K562 (cell line): ENCODE measurements at regions not wholly inside any gene's neighbourhood (a gene's known extent, or its start where the extent isn't known, plus 50 kb on each side); places are given as distances from the start of the nearest gene placed in this dataset.

ENCODE experiments used
- ATAC-seq: fragments of 200-7000 bp; cut with Tn5 transposase; 3 replicates; pipeline ENCODE4 v1.9.1; 2020; ENCODE audit warnings: moderate library complexity
- BruUV-seq: library from RNA; stranded (reverse); fragments of 400-500 nt; replicated peaks from 2 replicates; lab custom pipeline; 2021; lab: Mats Ljungman, UMichigan
- CTCF ChIA-PET: fragments of 300-600 bp; formaldehyde crosslinking; extraction: SDS; loops from one replicate; lab custom pipeline; 2021; ENCODE audit warnings: low intra/inter-chr PET ratio; lab: Yijun Ruan, JAX
- POLR2A ChIA-PET: fragments of 300-600, 350-650 bp; sonication (Branson Sonifier 250); formaldehyde crosslinking; extraction: SDS; loops from one replicate; lab custom pipeline; 2021; ENCODE audit warnings: antibody characterized with exemption, inconsistent platforms; lab: Yijun Ruan, JAX
- DNase-seq, 4 experiments: peaks; one replicate each; pipeline versions ENCODE4 v3.0.0 to v3.0.0-alpha.2; 2011 to 2018; ENCODE audit warnings: low spot score in 3 of 4, mixed read lengths in 3 of 4; ENCODE audit errors: extremely low read depth in 1 of 4
- FAIRE-seq: peaks from 2 replicates; lab custom pipeline; 2011; peaks lifted over from hg19 to GRCh38; lab: Jason Lieb, UNC
- H2AFZ ChIP-seq: 2 replicates; pipeline ENCODE4 v1.6.0; 2011; ENCODE audit warnings: low read depth, low read length, control low read depth, inconsistent platforms
- H3K27ac ChIP-seq: fragments of 200-600 bp; 3 replicates; pipeline ENCODE4 v1.8.0; 2011; ENCODE audit warnings: low read depth, mild to moderate bottlenecking, control low read depth, inconsistent platforms, low read length, moderate library complexity, mixed read lengths; ENCODE audit errors: extremely low read depth
- H3K27me3 ChIP-seq, 2 experiments: fragments of 300-600 bp in 1 of 2; 2 replicates in 1 of 2; 3 replicates in 1 of 2; pipeline versions ENCODE4 v1.6.0 to v1.8.0; 2011; ENCODE audit warnings: inconsistent platforms in 2 of 2, low read length in 2 of 2, mild to moderate bottlenecking in 1 of 2, mixed read lengths in 1 of 2, moderate library complexity in 1 of 2; ENCODE audit not compliant: control insufficient read depth in 2 of 2, insufficient read depth in 2 of 2
- H3K36me3 ChIP-seq: fragments of 300-600 bp; 3 replicates; pipeline ENCODE4 v1.8.0; 2011; ENCODE audit warnings: mild to moderate bottlenecking, low read length, inconsistent platforms; ENCODE audit not compliant: control insufficient read depth, insufficient read depth
- H3K4me1 ChIP-seq, 2 experiments: fragments of 200-600 bp in 1 of 2; replicated peaks in 1 of 2; 2 replicates in 1 of 2; 3 replicates in 1 of 2; pipeline versions ENCODE4 v1.5.1 to v1.8.0; 2011; ENCODE audit warnings: inconsistent platforms in 2 of 2, low read length in 2 of 2, mild to moderate bottlenecking in 1 of 2, mixed read lengths in 1 of 2, moderate library complexity in 1 of 2; ENCODE audit not compliant: control insufficient read depth in 2 of 2, insufficient read depth in 2 of 2
- H3K4me2 ChIP-seq: 2 replicates; pipeline ENCODE4 v1.6.1; 2011; ENCODE audit warnings: low read length, control low read depth, inconsistent platforms, mixed read lengths; ENCODE audit not compliant: insufficient read depth
- H3K4me3 ChIP-seq: fragments of 200-600 bp; sonication (generic), shearing (Covaris generic); 2 replicates; pipeline ENCODE4 v1.5.1; 2016; ENCODE audit warnings: control low read depth, inconsistent platforms
- H3K79me2 ChIP-seq: fragments of 200-600 bp; 3 replicates; pipeline ENCODE4 v1.8.0; 2011; ENCODE audit warnings: low read length, inconsistent platforms; ENCODE audit not compliant: control insufficient read depth, insufficient read depth
- H3K9ac ChIP-seq, 2 experiments: 2 replicates each; pipeline versions ENCODE4 v1.6.0 to v1.6.1; 2011; ENCODE audit warnings: low read depth in 2 of 2, low read length in 2 of 2, control low read depth in 1 of 2, inconsistent platforms in 1 of 2, mild to moderate bottlenecking in 1 of 2, mixed read lengths in 1 of 2; ENCODE audit not compliant: insufficient read depth in 1 of 2
- H3K9me1 ChIP-seq: one replicate; pipeline ENCODE4 v1.6.0; 2011; ENCODE audit warnings: inconsistent platforms, mild to moderate bottlenecking, low read length, moderate library complexity; ENCODE audit not compliant: control insufficient read depth, insufficient read depth
- H3K9me3 ChIP-seq: replicated peaks from 2 replicates; pipeline ENCODE4 v1.5.1; 2011; ENCODE audit warnings: low read depth, low read length, inconsistent platforms; ENCODE audit not compliant: control insufficient read depth, insufficient read depth
- H4K20me1 ChIP-seq: replicated peaks from 2 replicates; pipeline ENCODE4 v1.6.1; 2011; ENCODE audit warnings: low read length, inconsistent platforms, mixed read lengths; ENCODE audit not compliant: control insufficient read depth, insufficient read depth
- BRD4 ChIP-seq: fragments of 200-600 bp; sonication (generic); IDR thresholded peaks from 2 replicates; pipeline ENCODE4 v1.6.1; 2017; ENCODE audit warnings: inconsistent platforms
- EP300 ChIP-seq: IDR thresholded peaks from 2 replicates; pipeline ENCODE4 v1.6.1; 2012; ENCODE audit warnings: low read length, improper control_type of control experiment
- HNRNPL ChIP-seq: fragments of 200-400 bp; formaldehyde crosslinking; IDR thresholded peaks from 2 replicates; pipeline ENCODE4 v1.6.1; 2017; ENCODE audit warnings: low read depth, mild to moderate bottlenecking, low read length
- MCM3 ChIP-seq: fragments of 450-650 bp; IDR thresholded peaks from 2 replicates; pipeline ENCODE4 v1.6.1; 2016
- NEUROD1 ChIP-seq: fragments of 150-350 bp; IDR thresholded peaks from 2 replicates; pipeline ENCODE4 v1.6.1; 2014; ENCODE audit warnings: borderline replicate concordance, low read length, low read depth; ENCODE audit not compliant: partially characterized antibody
- RAD51 ChIP-seq: fragments of 450-650 bp; IDR thresholded peaks from 2 replicates; pipeline ENCODE4 v1.7.1; 2016; ENCODE audit warnings: low read depth, mild to moderate bottlenecking, borderline replicate concordance
- RBM39 ChIP-seq: fragments of 200-400 bp; formaldehyde crosslinking; optimal IDR thresholded peaks from 2 replicates; pipeline ENCODE3; 2018; ENCODE audit warnings: low read depth, low read length
- ZNF197 ChIP-seq: fragments of 200-800 bp; sonication (Bioruptor generic); IDR thresholded peaks from 2 replicates; pipeline ENCODE4 v1.6.1; 2016; ENCODE audit warnings: low read depth, missing genetic modification characterization, missing compliant biosample characterization
- WGBS: fragments of 100-300 bp; shearing (Covaris generic); methylation state at CpG from one replicate; pipeline ENCODE4 v1.1.6; 2016; ENCODE audit warnings: low coverage, mixed read lengths; ENCODE audit not compliant: insufficient coverage; ENCODE audit errors: missing lambda C conversion rate; 5-methylcytosine and 5-hydroxymethylcytosine counted together
- in situ Hi-C: fragments of 300-500 bp; cut with MboI; formaldehyde crosslinking; loops from 4 replicates; pipeline ENCODE4 v1.15.0; 2018; ENCODE audit warnings: inconsistent platforms, mixed read lengths
- intact Hi-C: fragments of 100-400 bp; cut with micrococcal nuclease; formaldehyde crosslinking; loops from 2 replicates; pipeline ENCODE4 v1.14.2; 2022
- TF ChIP-seq, protein P1 (sequence below): IDR thresholded peaks from 3 replicates; pipeline ENCODE4 v1.6.1; 2011; ENCODE audit warnings: borderline replicate concordance, mild to moderate bottlenecking, moderate library complexity; ENCODE audit not compliant: insufficient read length; ENCODE audit errors: extremely low read depth
- TF ChIP-seq, protein P2 (sequence below): fragments of 450-650 bp; formaldehyde crosslinking; IDR thresholded peaks from 2 replicates; pipeline ENCODE4 v1.4.0; 2020; ENCODE audit warnings: mild to moderate bottlenecking, moderate library complexity

DNA sequence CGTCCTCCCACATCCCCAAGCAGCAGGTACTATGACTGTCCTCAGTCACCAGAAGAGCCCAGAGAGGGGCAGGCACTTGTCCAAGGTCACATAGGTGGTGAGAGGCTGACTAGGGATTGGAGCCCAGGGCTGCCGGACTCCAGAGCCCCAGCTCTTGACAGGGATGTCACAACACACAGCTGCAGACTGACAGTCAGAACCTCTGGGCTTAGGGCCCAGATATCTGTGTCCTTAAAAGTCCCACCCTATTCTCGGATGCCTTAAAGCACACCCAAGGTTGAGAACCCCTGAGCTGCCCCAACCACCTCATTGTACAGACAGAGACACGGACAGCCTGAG lies 622.9 kb downstream of the MATN1 start:
- Histone ChIP-seq H3K9ac (no peak overlapping the region), H3K27me3 (peaks cover 0 to 26% of the 10 kb centered on the region in 2 experiments; a peak in 3 of 5 replicates), H3K9me3 (no peaks in the 10 kb centered on the region), H2AFZ (no peak overlapping the region), H3K27ac (no peak overlapping the region), H3K4me3 (no peak overlapping the region), H3K4me1 (no peaks in the 10 kb centered on the region), H4K20me1 (0 out of 2 replicates have a peak, but pooled peaks cover 3% of the 10 kb centered on the region), H3K4me2 (no peak overlapping the region), H3K36me3 (no peaks in the 10 kb centered on the region), H3K79me2 (no peaks in the 10 kb centered on the region), H3K9me1 (no peaks in the 10 kb centered on the region)
- TF ChIP-seq BRD4 (no peak), EP300 (no peak), RBM39 (no peak), MCM3 (no peak), RAD51 (no peak), ZNF197 (CRISPR knock-in tag) (no peak), NEUROD1 (no peak), HNRNPL (no peak)
- TF ChIP-seq, protein P1, sequence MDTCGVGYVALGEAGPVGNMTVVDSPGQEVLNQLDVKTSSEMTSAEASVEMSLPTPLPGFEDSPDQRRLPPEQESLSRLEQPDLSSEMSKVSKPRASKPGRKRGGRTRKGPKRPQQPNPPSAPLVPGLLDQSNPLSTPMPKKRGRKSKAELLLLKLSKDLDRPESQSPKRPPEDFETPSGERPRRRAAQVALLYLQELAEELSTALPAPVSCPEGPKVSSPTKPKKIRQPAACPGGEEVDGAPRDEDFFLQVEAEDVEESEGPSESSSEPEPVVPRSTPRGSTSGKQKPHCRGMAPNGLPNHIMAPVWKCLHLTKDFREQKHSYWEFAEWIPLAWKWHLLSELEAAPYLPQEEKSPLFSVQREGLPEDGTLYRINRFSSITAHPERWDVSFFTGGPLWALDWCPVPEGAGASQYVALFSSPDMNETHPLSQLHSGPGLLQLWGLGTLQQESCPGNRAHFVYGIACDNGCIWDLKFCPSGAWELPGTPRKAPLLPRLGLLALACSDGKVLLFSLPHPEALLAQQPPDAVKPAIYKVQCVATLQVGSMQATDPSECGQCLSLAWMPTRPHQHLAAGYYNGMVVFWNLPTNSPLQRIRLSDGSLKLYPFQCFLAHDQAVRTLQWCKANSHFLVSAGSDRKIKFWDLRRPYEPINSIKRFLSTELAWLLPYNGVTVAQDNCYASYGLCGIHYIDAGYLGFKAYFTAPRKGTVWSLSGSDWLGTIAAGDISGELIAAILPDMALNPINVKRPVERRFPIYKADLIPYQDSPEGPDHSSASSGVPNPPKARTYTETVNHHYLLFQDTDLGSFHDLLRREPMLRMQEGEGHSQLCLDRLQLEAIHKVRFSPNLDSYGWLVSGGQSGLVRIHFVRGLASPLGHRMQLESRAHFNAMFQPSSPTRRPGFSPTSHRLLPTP, result no peak
- TF ChIP-seq, protein P2, sequence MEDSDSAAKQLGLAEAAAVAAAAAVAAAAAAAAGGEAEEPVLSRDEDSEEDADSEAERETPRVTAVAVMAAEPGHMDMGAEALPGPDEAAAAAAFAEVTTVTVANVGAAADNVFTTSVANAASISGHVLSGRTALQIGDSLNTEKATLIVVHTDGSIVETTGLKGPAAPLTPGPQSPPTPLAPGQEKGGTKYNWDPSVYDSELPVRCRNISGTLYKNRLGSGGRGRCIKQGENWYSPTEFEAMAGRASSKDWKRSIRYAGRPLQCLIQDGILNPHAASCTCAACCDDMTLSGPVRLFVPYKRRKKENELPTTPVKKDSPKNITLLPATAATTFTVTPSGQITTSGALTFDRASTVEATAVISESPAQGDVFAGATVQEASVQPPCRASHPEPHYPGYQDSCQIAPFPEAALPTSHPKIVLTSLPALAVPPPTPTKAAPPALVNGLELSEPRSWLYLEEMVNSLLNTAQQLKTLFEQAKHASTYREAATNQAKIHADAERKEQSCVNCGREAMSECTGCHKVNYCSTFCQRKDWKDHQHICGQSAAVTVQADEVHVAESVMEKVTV (CRISPR knock-in tag), result no peak
- whole genome bisulfite sequencing, result 1% methylated on average over 4 of the region's 4 CpGs
- ChIA-PET POLR2A (no interaction called here), CTCF (no interaction called here)
- no TSS peak for BruUV-seq
- FAIRE-seq (no peak), DNase-seq (no peak), ATAC-seq (no peak)
- intact Hi-C loops (loop anchor here (10.0 kb wide), 1 partner anchor 736 kb away; no protein-coding TSS in a partner anchor), in situ Hi-C loops (loop anchor here (10.0 kb wide), 1 partner anchor 866 kb away; the partner anchor contains the start of genes MECR and PTPRU)
